GM18517 (cell line): ENCODE measurements at regions not wholly inside any gene's neighbourhood (a gene's known extent, or its start where the extent isn't known, plus 50 kb on each side); places are given as distances from the start of the nearest gene placed in this dataset.

Experiments used
- ATAC-seq: cut with Tn5 transposase; IDR thresholded peaks from one replicate; pipeline ENCODE4 v1.9.1; 2021; ENCODE audit warnings: mild to moderate bottlenecking, moderate library complexity; ENCODE audit not compliant: unreplicated experiment

GRCh38 chr4:188197566-188197965, 58.3 kb downstream of the TRIML1 start:
- no peak for ATAC-seq

DNA sequence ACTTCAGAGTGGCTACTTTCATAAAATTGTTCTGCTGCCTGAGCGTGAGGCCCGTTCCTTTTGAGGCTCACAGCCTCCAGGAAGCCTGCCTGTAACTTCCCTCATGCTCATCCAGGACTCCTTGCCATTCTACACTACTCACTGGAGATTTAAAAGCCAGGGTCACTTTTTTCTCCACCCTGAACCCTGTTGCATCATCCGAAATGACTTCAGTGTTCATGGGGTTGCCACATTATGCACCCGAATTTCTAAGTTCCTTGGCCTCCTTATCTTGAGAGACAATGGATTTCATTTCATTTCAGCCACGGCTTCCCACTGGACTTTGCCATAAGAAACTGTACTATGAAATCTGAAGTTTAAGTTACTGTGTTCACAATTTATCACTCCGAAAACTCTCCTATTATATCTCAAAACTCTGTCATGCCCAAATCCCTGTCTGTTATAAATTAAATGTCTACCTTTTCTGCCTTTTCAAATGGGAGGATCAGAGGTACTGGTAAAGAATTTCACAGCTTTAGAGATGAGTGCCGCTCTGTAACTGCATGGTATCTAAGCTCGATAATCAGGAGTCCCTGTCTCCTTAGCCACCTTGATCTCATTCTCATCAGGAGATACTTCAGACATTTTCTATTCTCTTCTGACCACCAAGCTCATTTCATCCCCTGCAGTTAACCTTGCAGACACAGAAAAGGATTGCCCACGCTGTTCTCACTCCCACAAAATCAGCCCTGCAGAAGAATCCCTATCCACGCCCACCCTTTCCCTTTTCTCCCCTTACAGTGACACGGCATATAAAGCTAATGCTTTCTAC, 59.9 kb downstream of the TRIML1 start:
- no peak for ATAC-seq

GRCh38 chr4:188201851-188202250, 62.6 kb downstream of the TRIML1 start:
- no peak for ATAC-seq

DNA sequence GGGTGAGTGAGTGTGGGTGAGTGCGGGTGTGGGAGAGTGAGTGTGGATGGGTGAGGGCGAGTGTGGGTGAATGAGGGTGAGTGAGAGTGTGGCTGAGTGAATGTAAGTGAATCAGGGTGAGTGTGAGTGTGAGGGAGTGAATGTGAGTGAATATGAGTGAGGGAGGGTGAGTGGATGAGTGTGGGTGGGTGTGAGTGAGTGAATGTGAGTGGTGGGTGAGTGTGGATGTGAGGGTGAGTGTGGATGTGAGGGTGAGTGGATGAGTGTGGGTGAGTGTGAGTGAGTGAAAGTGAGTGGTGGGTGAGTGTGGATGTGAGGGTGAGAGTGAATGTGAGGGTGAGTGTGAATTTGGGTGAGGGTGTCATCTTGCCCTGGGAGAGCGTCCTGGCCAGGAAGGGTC, 67.5 kb downstream of the TRIML1 start:
- ATAC-seq: no peak

- no peak for ATAC-seq
Measured at GRCh38 chr4:188214861-188215260, 75.6 kb downstream of the TRIML1 start.

GRCh38 chr4:188218392-188218791, 79.2 kb downstream of the TRIML1 start:
- ATAC-seq: no peak

GRCh38 chr4:188220006-188220405, 80.8 kb downstream of the TRIML1 start:
- ATAC-seq: no peak

- ATAC-seq: no peak
Measured at GRCh38 chr4:188221090-188221489, 81.8 kb downstream of the TRIML1 start.

DNA sequence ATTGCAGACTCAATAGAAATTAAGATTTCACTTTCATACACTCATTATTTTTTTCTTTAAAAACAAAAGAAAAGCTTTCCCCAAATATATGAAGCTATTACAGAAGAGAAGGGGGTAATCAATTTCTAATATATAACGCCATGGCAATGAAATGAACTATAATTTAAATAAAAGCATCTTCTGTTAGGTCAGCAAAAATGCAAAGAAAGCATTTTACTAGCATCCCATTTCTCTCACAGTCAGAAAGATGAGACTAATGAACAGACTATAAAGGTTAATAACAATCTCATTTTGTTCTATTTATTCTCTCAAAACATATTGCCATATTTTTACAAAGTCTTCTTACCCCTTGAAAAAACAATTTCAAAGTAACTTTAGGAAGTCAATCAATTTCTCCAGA, 89.0 kb downstream of the TRIML1 start:
- ATAC-seq: no peak

DNA sequence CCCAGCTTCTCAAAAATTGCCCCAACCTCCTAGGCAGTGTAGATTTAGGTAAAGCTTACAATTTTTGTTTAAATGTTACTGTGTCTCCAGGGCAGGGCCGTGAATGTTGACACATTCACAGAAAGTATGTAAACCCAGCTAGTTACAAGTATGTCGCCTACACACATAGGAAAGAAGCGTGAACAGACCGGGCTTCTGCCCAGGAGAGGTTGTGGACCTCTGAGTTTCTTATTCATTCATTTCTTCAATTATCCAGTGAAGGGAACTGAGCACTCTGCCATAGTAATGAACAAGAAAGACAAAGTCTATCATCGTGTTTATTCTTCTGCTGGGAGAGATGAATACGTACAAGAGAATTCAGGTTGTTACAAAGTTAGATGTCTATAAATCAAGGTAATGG, 93.2 kb downstream of the TRIML1 start:
- no peak for ATAC-seq

DNA sequence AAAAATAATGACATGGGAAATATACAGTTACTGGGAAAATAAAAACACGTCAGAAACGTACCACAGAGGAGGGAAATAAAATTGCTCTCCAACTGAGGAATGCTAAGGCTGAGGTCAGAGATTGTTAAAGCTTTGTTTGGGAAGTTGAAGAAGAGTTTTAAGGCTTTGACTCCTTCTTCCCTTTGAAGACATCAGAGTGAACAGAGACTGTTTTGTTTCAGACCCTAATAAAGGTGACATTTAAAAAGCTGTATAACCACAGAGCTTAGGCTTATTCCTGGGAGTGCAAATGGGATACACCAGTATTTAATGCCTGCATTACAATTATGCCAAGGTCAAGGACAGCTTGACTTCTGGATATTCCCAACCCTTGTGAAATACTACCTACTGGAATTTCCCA, 102.8 kb downstream of the TRIML1 start:
- ATAC-seq: no peak

DNA sequence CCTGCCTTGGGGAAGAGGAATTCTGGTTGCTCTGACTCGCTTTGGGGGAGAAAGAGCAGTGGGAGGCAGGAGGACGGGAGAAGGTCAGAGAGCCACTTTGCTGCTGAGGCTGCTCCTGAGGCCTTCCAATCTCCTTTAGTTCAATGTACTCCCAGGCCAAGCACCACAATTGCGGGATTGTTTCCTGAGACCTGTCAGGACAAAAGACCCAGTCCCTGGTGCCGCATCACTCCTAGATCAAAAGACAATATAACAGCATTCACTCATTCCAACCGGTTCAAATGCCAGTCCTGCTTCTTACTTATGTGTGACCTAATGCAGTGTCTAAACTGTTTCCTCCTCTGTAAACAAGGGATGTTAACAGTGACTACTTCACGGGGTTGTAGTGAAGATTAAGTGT, 106.4 kb downstream of the TRIML1 start:
- no peak for ATAC-seq

- ATAC-seq: no peak
Measured at GRCh38 chr4:188246488-188246887, 107.2 kb downstream of the TRIML1 start.

- no peak for ATAC-seq
Measured at GRCh38 chr4:188254211-188254610, 115.0 kb downstream of the TRIML1 start.

DNA sequence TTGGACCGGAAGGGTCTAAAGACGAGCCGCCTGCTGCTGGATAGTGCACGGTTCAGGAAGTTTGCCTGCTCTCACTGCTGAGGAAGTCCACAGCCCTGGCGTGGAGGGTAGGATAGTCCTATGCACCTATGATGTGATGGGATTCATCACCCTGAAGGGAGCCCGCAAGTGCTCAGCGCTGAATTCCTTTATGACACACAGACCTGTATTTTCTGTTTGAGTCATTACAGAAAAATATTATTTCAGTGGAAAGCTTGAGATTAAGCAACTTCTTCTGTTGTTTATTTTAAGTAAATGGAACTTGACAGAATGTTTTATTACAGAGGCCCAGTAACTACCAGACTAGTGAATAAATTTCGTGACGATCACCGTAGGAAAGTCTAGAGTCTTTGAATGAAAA, 123.2 kb downstream of the TRIML1 start:
- no peak for ATAC-seq

DNA sequence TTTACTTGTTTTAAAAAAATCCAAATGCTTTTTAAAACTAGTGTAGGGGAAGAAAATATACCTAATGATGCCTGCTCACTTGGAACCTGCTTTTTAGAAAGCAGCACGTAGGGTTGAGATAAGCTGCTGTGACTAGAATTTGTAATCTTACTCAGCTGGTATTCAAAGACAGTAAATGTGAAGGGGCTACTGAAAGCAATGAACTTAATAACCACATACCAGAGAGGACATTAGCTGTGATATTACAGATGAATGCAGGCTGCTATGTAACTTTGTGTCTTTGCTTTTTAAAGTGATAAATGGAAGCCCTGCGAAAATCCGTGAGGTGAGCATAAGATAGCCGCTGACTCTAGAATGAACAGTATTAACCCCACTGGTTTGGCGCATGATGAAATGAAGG, 124.1 kb downstream of the TRIML1 start:
- ATAC-seq: no peak

GRCh38 chr4:188266386-188266785, 127.1 kb downstream of the TRIML1 start:
- ATAC-seq: no peak

GRCh38 chr4:188268131-188268908, 129.1 kb downstream of the TRIML1 start:
- ATAC-seq: no peak

GRCh38 chr4:188270273-188271069, 131.2 kb downstream of the TRIML1 start:
- no peak for ATAC-seq

- no peak for ATAC-seq
Measured at GRCh38 chr4:188275686-188276085, 136.4 kb downstream of the TRIML1 start.

DNA sequence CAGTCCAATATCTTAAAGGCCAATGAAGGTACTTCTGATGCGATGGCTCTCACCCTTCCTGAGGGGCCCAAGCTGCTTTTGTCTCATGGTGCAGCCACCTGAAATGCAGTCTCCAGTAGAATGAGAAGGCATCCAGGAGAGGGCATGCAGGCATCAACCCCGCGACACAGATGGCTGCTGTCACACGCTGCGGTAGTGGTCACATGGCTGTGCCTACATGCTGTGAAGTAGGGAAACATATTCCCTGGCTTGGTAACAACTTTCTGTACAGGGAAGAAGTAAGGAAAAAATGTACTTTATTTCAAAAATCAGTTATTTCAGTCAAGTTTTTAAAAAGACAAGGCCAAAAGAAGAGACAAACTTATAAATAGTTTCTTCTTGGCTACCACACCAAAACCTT, 139.9 kb downstream of the TRIML1 start:
- no peak for ATAC-seq
